ENCODE measurements at regions not wholly inside any gene's neighbourhood (a gene's known extent, or its start where the extent isn't known, plus 50 kb on each side); places are given as distances from the start of the nearest gene placed in this dataset.

DNA sequence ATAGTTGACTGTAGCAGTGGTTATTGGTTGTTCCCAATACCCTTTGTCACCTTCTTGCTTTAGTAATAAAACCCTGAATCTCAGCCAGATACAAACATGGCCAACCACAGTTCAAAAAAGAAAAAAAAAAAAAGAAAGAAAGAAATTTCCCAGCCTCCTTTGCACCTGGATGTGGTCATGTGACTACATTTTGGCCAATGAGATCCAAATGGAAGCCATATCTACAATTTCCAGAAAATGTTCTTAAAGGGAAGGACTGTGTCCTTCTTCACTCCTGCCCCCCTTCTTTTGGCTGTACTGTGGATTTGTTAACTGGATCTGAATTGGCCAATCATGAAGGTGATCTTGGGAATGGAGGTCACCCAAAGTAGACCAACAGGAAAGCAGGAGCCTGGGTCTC is 141.9 kb downstream of the SOX9 start:
- DNase-seq: no peak

DNA sequence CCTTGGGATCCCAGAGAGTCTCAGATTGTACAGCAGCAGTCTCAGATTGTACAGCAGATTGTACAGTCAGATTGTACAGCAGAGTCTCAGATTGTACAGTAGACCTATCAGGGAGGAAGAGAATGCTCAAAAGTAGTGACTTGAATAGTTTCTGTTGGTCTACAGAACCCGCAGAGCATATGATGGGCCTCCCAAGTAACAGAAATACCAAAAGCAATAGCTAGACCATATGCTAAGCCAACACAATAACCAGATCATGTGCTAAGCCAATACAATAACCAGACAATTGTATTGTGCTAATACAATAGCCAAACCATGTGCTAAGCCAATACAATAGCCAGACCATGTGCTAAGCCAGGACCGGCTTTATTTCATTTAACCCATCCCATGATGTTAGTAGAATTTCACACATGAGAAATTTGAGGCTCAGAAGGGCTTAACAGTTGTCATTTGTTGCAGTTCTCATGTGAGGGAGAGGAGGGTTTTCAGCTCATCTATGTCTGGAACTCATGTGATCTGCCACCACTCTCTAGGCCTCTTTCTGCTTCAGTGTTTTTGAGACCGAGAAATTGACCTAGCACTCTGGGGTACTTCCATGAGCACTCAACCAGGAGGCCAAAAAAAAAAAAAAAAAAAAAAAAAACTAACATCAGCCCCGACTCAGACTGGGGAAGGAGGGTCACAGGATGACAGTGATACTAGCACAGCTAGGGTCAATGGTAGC is 144.0 kb downstream of the SOX9 start:
- no peak for DNase-seq

GRCh38 chr17:72266112-72266775 is 145.4 kb downstream of the SOX9 start:
- DNase-seq: no peak

DNA sequence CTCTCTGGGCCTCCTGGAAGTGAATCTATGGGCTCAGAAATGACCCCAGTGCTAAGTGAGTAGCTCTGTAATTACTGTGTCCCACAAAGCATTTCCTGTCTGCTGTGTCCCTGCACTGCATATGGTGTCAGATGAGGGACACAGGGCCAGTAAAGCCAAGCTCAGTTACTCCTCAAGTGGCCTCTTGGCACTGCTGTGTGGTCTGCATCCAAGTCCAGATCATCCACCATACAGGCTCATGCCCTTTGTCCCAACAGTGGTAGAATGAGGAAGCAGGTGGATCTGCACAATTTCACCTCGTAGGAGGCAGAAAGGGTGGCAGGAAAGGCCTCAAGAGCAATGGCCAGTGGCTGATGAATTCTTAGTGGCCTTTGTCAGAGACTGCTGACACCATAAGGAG is 146.8 kb downstream of the SOX9 start:
- DNase-seq: no peak

- DNase-seq: no peak
Observed at GRCh38 chr17:72268431-72268830, 147.6 kb downstream of the SOX9 start.

DNA sequence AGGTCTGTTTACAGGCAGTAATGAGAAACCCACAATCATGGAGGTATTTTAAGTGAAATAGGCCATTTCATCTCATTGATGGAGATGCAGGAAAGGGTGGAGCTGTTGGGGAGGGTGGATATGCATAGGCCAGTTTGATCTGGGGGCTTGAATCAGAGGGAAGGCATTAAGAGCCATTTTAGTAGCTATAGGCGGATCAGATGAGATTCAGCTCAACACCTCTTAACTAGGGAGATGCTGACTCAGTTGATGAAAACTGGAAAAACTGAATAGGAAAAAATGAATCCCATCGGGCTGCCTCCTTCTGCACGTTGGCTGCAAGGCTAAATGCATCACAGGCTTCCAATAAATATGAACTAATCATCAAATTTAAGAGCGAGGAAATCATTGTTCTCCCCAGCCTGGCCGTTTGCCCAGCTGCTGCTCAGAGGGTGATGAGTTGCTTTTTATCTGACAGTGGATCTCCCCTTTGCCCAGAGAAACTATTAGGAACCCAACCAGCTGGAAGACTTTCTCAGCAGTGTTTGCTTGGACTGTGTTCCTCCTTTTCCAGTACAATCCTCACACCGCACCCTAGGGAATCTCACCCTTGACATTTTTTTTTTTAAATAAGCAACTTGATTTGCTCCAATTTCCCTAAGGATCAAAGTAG is 149.6 kb downstream of the SOX9 start:
- DNase-seq: no peak

GRCh38 chr17:72271603-72272002 is 150.8 kb downstream of the SOX9 start:
- no peak for DNase-seq

GRCh38 chr17:72273289-72274056 is 152.7 kb downstream of the SOX9 start:
- DNase-seq: no peak

DNA sequence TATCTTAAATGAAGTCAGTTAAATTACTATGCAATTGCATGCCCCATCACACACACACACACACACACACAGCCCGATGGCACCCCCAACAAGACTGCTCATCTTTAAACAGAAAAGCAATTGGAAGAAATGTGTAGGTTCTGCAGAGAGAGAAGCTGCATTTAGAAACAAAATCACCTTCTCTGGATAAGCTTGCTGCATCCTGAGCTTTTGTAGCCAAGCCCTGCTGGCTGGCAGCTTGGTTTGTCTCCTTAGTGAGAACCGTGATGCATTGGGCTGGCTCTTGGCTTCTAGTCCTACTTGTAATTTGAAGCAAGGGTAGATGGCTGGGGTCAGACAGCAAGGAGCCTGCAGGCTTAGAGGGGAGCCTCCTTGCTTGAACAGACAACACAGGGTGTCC is 153.8 kb downstream of the SOX9 start:
- DNase-seq: no peak

DNA sequence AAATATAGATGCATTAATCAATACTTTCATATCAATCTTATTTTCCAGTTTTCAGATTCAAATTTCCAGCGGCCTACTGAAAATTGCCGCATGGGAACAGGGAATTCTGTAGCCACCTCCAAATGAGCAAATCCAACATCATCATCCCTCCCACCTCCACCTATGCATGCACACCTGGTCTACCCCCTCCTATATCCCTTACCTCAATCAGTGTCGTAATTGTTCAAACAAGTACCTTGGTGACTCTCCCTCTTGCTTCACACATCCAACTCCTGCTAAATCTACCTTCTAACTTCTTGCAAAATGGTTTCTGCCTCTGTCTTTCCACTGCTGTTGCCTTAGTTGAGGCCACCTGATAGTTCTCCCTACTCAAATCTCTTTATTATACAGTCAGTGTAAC is 160.1 kb downstream of the SOX9 start:
- no peak for DNase-seq

DNA sequence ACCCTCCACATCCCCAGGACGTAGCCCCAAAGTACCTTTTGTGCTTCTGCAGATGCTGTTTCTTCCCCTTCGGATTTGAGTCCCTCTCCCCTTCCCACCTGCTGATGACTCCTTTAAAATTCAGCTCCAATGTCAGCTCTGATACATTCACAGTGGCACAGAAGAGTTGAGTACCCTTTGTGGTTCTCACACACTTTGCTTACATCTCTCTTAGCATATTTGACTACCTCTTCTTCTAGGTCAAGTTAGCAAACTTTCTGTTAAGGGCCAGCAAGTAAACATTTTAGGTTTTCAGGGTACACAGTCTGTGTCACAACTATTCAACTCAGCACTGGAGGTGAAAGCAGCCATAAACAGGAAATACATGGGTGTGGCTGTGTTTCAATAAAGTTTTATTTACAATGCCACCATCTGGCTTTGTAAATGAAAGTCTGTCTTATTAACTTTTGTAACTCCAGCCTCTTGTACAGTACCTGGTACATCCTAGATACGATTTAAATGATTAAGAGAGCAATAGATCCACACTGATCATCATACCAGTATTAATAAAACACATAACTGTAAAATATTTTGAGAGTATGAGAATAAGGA is 161.7 kb downstream of the SOX9 start:
- no peak for DNase-seq

GRCh38 chr17:72284806-72285205 is 164.0 kb downstream of the SOX9 start:
- no peak for DNase-seq

DNA sequence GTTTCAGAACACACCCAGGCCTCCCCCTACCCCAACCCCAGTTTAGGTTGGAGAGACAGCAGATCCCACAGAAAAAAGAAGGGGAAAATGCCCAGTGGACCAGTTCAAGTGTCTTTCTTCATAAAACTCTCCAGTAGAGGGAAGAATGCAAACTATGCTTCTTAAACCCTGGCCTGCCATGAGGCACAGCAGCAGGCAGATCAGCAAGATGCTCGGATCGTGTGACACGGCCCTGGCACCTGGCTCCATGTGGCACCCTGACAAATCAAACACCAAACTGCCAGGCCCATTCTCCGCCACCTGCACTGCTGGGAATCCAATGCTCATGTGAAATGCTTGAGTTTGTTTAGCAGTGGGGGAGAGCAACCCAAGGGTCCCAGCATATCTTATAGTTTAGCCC is 166.8 kb downstream of the SOX9 start:
- DNase-seq: no peak

GRCh38 chr17:72294487-72294893 is 173.7 kb downstream of the SOX9 start:
- no peak for DNase-seq

- DNase-seq: no peak
Observed at GRCh38 chr17:72295916-72296315, 175.1 kb downstream of the SOX9 start.

- no peak for DNase-seq
Observed at GRCh38 chr17:72296456-72296855, 175.6 kb downstream of the SOX9 start.

DNA sequence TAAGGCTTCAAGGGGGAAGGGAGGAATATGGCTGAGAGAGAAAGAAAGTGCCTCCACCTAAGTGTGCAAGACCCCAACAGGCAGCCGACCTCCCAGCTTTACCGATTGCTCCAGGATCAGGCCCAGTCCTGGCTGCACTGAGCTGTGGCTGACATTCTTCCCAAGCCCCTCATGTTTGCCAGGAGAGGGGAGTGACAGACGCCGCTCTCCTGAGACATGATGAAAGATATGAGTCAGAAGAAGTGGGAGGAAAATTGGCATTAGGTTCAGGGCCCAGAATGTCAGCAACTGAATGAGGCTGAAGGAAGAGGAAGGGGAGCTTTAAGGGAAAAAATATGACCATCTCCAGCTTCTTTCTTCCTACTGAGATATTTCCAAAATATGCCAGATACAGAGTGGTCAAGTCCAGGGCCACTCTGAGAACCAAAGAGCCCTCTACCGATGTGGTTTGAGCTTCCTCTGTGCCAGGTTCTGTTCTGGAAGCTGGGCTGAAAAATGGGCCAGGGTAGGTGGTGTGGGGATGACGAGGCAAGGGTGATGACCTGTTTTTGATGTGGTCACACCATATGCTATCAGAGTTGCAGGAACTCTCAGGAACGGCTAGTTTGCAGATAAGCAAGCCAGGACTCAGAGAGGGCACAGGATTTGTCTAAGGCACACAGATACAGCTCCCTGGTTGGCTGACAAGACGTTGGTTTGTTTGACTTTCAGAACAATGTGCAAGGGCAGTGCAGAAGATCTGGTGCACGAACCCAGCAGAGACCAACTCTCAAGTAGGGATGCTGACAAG is 176.7 kb downstream of the SOX9 start:
- no peak for DNase-seq

- DNase-seq: no peak
Observed at GRCh38 chr17:72299100-72299499, 178.3 kb downstream of the SOX9 start.

DNA sequence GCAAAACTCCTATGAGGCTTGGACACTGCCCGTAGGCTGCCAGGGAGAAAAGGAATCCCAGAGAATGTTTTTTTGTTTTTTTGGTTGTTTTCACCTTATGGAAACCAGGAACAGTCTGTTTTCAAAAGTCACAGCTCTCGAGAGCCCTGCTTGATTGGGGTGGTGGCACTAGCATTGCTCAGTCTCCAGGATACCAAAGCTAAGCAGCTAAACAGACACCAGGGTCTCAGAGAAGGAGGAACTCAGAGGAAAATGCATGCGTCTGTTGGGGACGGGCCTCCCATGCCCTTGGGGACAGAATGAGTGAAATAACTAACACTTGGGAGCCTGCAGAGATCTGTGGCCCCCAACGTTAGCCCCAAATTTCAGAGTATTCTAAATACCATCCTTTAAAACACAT is 178.8 kb downstream of the SOX9 start:
- no peak for DNase-seq

DNA sequence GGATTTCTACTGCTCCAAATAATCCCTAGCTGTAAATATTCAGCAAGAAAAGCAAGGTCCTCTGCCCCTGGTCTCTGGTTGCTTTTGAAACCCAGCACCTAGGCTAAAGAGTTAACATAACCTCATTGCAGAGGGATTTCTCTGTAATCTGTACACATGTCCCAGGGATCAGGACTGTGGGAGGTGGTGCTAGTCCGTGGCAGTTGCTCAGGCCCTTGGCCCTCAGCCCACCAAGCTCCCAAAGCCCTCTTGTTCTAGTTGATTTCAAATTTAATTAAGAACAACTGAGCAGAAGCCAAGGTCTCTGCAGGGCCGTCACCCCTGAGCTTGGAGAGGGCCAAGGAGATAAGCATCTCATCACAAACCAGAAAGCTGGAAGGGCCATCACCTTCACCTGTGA is 181.1 kb downstream of the SOX9 start:
- DNase-seq: no peak

DNA sequence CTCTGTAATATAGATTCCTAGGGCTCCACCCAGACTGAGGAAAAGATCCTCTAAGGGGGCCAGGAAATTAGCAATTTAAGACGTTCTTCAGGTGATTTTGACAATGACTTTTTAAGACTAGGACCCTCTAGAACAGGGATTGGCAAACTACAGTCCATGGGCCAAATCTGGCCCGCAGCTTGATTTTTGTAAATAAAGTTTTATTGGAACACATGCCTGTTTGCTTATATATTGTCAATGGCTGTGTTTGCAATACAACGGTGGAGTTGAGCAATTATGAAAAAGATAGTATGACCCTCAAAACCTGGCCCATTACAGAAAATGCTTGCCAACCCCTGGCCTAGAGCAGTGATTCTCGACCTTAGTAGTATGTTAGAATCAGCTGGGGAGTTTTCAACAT is 181.9 kb downstream of the SOX9 start:
- no peak for DNase-seq
